ENCODE measurements at regions not wholly inside any gene's neighbourhood (a gene's known extent, or its start where the extent isn't known, plus 50 kb on each side); places are given as distances from the start of the nearest gene placed in this dataset.
"Not testable (repeated sequence)": the region's sequence is repeated elsewhere in the genome, so short reads cannot be mapped to it uniquely, and the experiment has no call there.

DNA sequence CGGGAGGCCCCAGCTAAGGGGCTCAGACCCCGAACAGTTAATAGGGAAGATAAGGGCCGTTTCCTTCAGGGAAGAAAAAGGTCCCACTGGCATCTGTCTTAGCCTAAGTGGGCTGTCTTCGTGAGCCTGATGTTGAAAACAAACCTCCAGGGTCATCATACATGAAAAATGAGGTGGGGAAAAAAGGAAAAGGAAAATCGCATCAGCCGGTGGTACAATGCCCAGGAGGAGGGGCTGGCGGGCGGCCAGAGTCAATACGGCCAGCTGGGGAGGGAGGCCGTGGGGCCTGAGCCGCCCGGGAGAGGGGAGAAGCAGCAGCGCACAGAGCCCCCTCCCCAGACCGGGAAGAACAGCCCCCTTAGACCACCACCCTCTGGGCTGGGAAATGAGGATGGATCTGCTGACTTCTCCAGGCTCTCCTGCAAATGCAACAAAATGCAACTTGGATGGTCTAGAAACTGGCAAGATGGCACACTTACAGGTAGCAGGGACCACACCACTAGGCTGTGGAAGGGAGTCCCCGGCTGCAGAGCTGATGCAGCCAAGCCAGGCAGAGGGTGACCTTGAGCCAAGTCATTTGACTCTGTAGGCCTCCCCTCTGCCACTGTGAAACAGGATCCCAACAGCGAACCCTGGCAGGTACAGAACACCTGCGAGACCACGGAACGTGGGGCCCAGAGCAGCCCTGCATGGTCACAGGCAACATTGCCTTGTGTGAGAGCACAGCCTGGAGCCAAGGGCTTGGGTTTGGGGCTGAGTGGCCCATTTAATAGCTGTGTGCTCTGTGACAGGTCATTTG, 448.5 kb downstream of the SOX9 start:
- H3K4me3 ChIP-seq: no peak overlapping the region
- no peak for DNase-seq
- H3K27ac ChIP-seq: no peak overlapping the region
- no peaks in the 10 kb centered on the region for H3K36me3 ChIP-seq
- 45 to 56% (median 48%) methylated on average over 15 to 19 of the region's 19 CpGs for WGBS, 4 donors
- ATAC-seq: no peak
- H3K4me1 ChIP-seq: no peaks in the 10 kb centered on the region
- no peaks in the 10 kb centered on the region for H3K9me3 ChIP-seq
- H3K27me3 ChIP-seq: peaks cover 0 to 21% (median 0%) of the 10 kb centered on the region in 9 donors
- intact Hi-C loops (cut with DNase I): loop anchor here in 6 of 10 donors (10.0 kb wide), 4 partner anchors 155 to 615 kb away; partner anchors contain the start of gene SSTR2 (in 1 of the 6)
- no peak for TF ChIP-seq POLR2A (IDR thresholded peaks at IDR 0.05)
- TF ChIP-seq, protein P1, sequence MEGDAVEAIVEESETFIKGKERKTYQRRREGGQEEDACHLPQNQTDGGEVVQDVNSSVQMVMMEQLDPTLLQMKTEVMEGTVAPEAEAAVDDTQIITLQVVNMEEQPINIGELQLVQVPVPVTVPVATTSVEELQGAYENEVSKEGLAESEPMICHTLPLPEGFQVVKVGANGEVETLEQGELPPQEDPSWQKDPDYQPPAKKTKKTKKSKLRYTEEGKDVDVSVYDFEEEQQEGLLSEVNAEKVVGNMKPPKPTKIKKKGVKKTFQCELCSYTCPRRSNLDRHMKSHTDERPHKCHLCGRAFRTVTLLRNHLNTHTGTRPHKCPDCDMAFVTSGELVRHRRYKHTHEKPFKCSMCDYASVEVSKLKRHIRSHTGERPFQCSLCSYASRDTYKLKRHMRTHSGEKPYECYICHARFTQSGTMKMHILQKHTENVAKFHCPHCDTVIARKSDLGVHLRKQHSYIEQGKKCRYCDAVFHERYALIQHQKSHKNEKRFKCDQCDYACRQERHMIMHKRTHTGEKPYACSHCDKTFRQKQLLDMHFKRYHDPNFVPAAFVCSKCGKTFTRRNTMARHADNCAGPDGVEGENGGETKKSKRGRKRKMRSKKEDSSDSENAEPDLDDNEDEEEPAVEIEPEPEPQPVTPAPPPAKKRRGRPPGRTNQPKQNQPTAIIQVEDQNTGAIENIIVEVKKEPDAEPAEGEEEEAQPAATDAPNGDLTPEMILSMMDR (IDR thresholded peaks at IDR 0.05): no peak

DNA sequence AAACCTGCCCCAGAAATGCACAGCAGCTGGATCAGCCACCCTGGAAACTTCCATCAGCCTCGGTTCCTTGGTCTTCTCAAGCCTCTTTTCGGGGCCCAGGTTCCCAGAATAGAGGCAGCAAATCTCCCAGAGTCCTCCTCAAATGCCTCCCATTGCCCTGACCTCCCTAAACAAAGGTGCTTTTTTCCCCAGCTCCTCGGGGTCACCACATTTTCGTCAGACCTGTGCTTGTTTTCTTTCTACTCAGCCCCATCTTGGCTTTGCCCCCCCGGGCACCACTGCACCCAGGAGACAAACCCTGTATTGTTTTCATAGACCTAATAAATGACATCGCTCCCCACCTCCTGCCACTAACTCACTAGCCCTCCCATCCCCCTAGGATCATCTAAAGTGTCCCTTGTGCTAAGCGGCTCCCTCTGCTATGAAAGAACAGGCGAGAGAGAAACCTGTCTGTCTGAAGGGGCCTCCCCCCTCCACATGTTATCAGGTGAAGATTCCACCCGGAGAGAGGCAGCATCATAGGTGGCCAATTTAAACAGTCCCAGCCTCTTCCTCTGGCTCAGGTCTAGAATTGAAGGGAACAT, 451.1 kb downstream of the SOX9 start:
- Histone ChIP-seq H3K27ac (no peak overlapping the region), H3K4me1 (no peaks in the 10 kb centered on the region), H3K36me3 (no peaks in the 10 kb centered on the region), H3K27me3 (peaks cover 0 to 44% (median 2%) of the 10 kb centered on the region in 9 donors), H3K9me3 (no peaks in the 10 kb centered on the region), H3K4me3 (no peak overlapping the region)
- no peak for DNase-seq
- ATAC-seq: no peak
- WGBS, 4 donors: 57 to 73% (median 63%) methylated on average over 9 of the region's 9 CpGs
- TF ChIP-seq POLR2A (IDR thresholded peaks at IDR 0.05): no peak
- TF ChIP-seq, protein P1 (IDR thresholded peaks at IDR 0.05): no peak
- intact Hi-C loops (cut with DNase I): no loop called here

DNA sequence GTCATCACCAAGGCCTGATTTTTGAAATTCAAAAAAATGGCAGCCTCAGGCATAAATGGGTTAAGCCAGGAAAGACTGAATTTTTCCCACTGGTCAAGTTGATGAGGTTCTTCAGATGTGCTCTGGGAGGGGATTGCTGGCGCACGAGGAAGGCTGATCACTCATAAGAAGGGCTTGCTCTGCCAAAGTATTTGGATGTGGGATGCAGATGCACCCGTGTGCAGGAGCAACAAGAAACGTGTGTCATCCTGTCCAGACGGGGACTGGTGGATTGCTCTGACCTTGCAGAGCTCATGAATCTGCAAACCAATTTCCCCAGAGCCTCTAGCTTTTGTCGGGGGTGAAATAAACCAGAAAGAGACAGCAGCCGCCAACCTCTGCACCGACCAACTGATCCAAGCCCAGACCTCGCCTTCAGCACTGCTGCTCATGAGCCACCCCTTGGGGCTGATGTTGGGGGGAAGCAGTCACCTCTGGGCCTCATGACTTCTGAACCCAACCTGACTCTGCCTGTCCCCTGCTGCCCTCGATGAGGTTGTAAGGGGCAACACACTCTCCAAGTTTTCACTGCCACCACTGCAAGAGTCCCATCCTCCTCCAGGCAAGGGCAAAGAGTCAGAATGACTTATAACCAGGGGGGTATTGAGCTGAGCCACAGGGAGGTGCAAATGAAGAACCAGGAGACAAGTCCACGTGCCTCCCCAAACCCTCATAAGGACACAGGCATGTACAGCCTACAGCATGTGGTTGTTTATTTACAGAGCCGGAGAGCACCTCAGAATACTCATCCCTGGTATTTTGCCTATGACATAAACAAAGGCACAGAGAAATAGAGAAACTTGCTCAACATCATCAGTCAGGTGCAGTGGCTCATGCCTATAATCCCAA, 452.0 kb downstream of the SOX9 start:
- no peak for TF ChIP-seq POLR2A (IDR thresholded peaks at IDR 0.05)
- TF ChIP-seq, protein P1 (IDR thresholded peaks at IDR 0.05): no peak
- no peaks in the 10 kb centered on the region for H3K36me3 ChIP-seq
- H3K27me3 ChIP-seq: peaks cover 0 to 48% (median 4%) of the 10 kb centered on the region in 9 donors
- H3K27ac ChIP-seq: no peak overlapping the region
- H3K4me3 ChIP-seq: no peak overlapping the region
- no peak for ATAC-seq
- no peaks in the 10 kb centered on the region for H3K4me1 ChIP-seq
- no peak for DNase-seq
- no peaks in the 10 kb centered on the region for H3K9me3 ChIP-seq
- intact Hi-C loops (cut with DNase I): no loop called here
- WGBS, 4 donors: 61 to 73% (median 64%) methylated on average over 12 of the region's 12 CpGs

DNA sequence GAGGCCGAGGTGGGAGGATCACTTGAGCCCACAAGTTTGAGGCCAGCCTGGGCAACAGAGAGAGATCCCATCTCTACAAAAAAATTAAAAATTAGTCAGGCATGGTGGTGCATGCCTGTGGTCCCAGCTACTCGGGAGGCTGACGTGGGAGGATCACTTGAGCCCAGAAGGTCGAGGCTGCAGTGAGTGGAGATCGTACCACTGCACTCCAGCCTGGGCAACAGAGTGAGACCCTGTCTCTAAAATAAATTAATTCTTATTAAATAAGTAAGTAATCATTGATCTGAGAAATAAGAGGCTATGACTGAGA, 452.6 kb downstream of the SOX9 start:
- H3K27ac ChIP-seq; H3K9me3 ChIP-seq; ATAC-seq; DNase-seq; H3K36me3 ChIP-seq; intact Hi-C loops (cut with DNase I); H3K4me3 ChIP-seq; H3K4me1 ChIP-seq: not testable (repeated sequence)
- peaks cover 0 to 48% (median 4%) of the 10 kb centered on the region in 9 donors for H3K27me3 ChIP-seq
- WGBS, 4 donors: 86 to 92% (median 90%) methylated on average over 5 of the region's 5 CpGs

Data from heart left ventricle (tissue), 16 donors.